Hematopoietic multipotent progenitor cell treated with erythropoietin and hydrocortisone succinate and interleukin-3 and kit ligand, for 17 days (in vitro differentiated cells): ENCODE measurements at regions not wholly inside any gene's neighbourhood (a gene's known extent, or its start where the extent isn't known, plus 50 kb on each side); places are given as distances from the start of the nearest gene placed in this dataset.
"Not testable (repeated sequence)": the region's sequence is repeated elsewhere in the genome, so short reads cannot be mapped to it uniquely, and the experiment has no call there.

ENCODE experiments used
- DNase-seq: peaks from one replicate; pipeline ENCODE4 v3.0.0-alpha.2; 2015; ENCODE audit warnings: low spot score

DNA sequence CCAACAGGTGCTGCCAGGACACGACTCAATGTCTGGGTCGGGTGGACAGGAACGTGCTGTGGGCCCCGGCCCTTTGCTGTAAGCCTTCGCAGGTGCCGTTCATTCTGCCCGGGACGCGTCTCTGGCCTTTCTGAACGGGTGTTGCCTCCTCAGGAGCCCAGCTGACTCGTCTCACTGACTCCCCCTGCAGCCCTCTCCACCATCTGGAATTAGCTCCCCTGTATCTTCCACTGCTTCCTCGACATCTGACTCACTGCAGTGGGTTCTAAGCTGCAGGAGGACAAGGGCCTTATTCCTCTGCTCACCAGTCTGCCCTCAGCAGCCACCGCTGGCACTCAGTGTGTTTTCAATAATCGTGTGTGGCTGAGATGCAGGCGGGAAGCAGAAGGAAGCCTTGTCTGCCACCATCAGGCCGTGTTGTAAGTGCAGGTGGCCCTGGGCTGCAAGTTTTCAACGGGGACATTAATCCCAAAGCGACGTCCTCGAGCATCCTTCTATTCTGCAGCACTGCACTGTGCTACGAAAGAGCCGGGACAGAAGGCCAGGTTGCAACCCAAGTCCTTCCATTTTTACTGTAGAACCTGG lies 256.2 kb downstream of the FOXL1 start:
- DNase-seq: no peak

DNA sequence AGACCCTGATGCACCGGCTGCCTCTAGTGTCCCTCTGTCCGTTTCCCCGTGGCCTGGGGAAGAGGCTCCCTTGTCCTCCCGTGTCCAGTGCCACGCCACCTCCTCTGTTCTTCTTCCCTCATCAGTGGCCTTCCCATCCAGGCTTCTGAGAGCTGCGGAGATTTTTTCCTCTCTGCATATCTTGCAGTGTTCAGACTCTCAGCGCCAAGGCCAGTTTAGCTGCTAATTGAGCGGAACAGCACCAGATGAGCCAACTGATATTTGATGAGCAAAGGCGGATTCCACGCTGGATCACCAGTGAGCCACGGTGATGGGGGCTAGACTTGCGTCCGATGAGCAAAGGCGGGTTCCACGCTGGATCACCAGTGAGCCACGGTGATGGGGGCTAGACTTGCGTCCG lies 257.6 kb downstream of the FOXL1 start:
- no peak for DNase-seq

- DNase-seq: no peak
Measured at GRCh38 chr16:86836503-86837129, 258.3 kb downstream of the FOXL1 start.

GRCh38 chr16:86843812-86844211 lies 265.5 kb downstream of the FOXL1 start:
- DNase-seq: no peak

DNA sequence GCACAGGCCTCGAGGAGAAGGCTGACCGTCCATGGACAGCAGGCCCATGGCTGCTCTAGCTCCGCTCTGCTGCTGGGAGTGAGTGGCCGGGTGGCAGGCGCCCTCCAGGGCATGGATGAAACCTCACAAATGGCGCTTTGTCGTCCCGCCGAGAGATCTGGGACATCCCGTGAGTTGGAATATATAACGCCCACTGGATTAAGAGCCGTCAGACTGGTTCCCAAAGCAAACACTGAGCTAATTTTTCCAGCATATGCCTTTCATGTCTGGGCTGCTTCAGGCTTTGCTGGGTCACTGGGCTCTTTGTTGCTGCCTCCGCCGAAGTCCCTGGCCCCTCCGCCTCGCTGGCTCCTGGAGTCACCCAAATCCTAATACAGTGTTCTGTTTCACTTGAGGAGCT lies 266.3 kb downstream of the FOXL1 start:
- DNase-seq: no peak

DNA sequence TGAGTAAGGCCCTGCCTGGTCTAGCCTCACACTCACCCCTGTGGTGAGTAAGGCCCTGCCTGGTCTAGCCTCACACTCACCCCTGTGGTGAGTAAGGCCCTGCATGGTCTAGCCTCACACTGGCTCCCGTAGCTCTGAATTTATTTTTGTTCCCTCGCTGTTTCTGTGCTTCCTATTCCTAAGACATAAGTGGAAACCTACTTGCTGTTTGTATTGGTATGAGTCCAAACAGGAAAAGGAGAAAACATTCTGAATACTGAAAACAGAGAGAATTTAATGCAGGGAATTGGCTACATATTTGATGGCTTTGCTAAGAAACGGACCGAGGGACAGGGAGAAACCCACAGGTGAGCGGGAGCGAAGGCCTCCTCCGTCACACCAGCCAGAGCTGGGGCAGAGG lies 267.8 kb downstream of the FOXL1 start:
- no peak for DNase-seq

GRCh38 chr16:86848821-86849220 lies 270.5 kb downstream of the FOXL1 start:
- no peak for DNase-seq

GRCh38 chr16:86850670-86851069 lies 272.3 kb downstream of the FOXL1 start:
- no peak for DNase-seq

DNA sequence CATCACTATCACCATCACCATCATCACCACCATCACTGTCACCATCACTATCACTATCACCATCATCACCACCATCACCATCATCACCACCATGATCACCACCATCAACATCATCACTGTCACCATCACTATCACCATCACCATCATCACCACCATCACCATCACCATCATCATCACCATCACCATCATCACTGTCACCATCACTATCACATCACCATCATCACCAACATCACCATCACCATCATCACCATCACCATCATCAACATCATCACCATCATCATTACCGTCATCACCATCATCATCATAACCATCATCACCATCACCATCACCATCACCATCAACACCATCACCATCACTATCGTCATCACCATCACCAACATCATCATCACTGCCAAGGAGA lies 273.8 kb downstream of the FOXL1 start:
- no peak for DNase-seq

- DNase-seq: no peak
Measured at GRCh38 chr16:86854058-86854621, 275.8 kb downstream of the FOXL1 start.

DNA sequence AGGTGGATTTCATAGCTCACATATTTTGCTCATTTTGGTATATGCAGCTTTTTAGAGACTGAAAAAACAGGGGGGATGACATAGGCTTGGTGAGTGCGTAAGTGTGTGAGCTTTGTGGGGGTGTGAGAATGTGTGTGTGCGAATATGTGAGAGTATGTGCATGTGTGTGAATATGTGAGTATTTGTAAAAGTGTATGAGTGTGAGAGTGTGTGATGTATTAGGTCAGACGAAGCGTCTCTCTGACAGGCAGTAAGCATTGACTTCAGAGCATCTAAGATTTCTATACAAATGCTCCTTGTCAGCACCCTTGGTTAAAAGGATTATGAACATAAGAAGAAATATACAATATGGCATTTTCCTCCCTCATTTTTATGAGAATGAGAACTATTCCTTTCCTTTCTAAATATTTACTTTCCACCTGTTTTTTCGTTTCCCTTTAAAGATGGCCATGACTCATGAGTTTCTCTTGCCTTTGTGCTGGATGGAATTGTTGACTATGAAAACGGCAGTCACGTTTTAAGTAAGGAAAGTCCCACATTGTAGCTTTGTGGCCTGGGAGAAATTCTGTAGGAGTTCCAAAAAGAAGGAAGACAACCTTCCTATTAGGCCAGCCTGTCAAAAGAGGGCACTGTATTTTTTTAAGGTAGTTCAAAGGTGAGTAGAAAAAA lies 276.4 kb downstream of the FOXL1 start:
- DNase-seq: no peak

- DNase-seq: no peak
Measured at GRCh38 chr16:86856946-86857586, 278.7 kb downstream of the FOXL1 start.

DNA sequence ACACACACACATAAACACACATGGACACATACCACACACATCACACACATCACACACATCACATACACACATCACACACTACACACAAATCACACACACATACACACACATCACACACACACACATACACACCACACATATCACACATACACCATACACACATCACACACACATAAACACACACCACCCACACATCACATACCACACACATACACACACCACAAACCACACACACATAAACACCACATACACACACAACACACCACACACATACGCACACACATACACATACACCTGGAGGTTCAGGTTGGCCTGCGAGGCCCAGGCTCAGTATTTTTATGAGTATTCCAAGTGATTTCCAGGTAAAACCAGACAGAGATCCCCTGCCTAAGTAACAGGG lies 279.5 kb downstream of the FOXL1 start:
- DNase-seq: no peak

DNA sequence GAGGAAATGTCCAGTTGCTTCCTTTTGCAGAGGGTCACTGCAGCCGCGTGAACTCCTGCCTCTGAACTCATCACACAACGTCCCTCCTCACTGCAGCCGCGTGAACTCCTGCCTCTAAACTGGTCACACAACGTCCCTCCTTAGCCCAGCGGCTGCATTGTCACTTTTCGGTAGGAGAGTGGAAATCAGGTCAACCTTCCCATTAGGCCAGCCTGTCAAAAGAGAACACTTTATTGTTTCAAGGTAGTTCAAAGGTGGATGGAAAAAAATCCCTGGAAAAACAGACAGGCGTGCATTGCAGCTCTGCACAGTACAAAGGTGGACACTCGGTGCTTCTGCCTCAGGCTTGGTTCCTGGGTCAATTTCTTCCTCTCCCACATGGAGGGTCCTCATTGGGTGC lies 280.2 kb downstream of the FOXL1 start:
- DNase-seq: no peak

GRCh38 chr16:86861270-86861858 lies 283.0 kb downstream of the FOXL1 start:
- not testable (repeated sequence) for DNase-seq

GRCh38 chr16:86862595-86863280 lies 284.4 kb downstream of the FOXL1 start:
- DNase-seq: no peak

- no peak for DNase-seq
Measured at GRCh38 chr16:86863609-86864008, 285.3 kb downstream of the FOXL1 start.

- DNase-seq: no peak
Measured at GRCh38 chr16:86864586-86864985, 286.2 kb downstream of the FOXL1 start.

- DNase-seq: no peak
Measured at GRCh38 chr16:86865851-86866662, 287.7 kb downstream of the FOXL1 start.

DNA sequence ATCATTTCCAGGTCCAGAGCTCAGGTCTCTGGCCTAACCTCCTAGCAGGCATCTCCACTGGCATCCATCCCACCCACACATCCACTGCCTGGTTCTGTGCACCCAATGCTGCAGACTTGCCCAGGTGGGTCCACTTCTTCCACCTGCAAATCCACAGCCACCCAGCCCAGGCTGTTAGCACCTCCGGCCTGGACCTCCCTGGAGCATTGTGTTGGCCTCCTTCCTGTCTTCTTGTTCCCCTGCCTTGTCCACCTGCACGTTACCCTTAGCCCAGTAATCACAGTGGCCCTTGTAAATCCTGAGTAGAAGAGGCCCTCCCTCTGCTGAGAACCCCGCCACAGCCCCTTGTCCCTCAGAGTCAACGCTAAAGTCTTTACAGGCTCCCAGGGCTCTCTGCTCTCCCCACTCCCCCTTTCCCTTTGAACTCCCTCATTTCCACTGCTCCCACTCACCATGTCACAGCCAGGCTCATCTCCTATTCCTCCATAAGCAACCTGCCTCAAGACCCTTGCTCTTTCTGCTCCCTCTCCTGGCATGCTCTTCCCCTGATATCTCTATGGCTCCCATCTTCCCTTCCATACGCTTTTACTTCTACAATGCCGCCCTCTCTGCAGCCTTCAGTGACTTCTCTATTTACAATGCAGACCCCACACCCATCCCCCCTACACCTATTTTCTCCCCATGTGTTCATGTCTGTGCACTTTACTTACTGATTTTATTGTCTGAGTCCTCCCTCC lies 288.8 kb downstream of the FOXL1 start:
- no peak for DNase-seq
